GM12874 (cell line): ENCODE measurements at regions not wholly inside any gene's neighbourhood (a gene's known extent, or its start where the extent isn't known, plus 50 kb on each side); places are given as distances from the start of the nearest gene placed in this dataset.

ENCODE experiments used
- CTCF ChIP-seq: IDR thresholded peaks from 2 replicates; pipeline ENCODE4 v1.5.1; 2011; ENCODE audit warnings: low read depth, mild to moderate bottlenecking, control low read depth, low read length, moderate library complexity; ENCODE audit not compliant: insufficient read depth

DNA sequence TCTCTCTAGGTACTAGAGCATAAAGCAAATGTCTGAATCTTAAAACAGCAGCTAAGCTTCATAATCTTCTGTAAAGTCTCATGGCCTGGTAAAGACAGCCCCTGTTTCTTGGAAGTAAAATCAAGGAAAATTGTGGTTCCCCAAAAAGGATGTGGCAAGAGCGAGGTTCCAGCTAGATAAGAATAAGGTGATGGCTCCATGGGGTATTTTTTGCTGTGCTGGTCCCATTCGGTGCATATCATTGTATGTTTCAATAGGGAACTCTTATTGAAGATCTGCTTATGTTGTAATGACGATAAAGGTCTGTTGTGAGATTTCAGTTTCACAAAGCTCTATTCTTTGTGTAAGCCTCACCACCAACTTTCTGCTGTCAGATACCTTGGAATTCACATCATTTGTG is 316.9 kb upstream of the NOCT start:
- TF ChIP-seq CTCF = no peak

DNA sequence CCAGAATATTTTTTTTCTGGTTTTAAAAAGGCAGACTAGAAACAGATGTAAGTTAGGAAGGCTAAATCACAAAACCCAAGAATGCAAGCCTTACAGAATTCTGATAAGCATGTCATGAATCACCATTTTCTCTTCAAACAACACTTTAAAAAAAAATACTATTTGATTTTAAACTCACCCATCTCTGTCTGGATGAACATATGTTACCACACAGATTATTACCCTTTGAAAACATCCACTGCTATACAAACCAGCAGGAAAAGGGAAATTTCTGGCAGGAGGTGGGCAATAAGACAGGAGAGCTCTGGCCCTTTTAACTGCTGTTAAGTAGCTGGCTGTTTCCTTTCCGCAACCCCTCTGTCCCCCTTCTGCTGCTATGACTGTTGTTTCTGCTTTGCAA is 317.7 kb upstream of the NOCT start:
- no peak for TF ChIP-seq CTCF

- no peak for TF ChIP-seq CTCF
These were observed 318.8 kb upstream of the NOCT start for GRCh38 chr4:138696771-138697170.

DNA sequence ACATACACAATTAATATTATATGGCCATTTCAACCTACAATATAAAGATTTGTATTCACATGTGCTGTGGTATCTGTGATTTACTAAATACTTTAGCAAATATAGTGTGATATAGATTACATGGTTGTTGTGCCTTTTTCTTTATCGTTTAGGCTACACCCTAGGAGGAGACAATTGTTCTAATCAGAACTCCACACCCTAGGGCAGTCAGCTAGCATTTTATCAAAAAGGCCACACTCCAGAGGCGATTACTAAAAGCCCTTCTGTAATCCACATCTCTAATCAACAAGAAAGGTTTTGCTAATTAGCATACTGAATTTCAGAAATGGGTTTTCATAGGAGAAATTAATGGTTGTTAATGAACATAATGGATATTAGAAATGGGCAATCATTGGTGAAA is 319.5 kb upstream of the NOCT start:
- TF ChIP-seq CTCF = no peak

- no peak for TF ChIP-seq CTCF
These were observed 322.1 kb upstream of the NOCT start for GRCh38 chr4:138693526-138693925.

GRCh38 chr4:138692411-138692810 is 323.2 kb upstream of the NOCT start:
- no peak for TF ChIP-seq CTCF

DNA sequence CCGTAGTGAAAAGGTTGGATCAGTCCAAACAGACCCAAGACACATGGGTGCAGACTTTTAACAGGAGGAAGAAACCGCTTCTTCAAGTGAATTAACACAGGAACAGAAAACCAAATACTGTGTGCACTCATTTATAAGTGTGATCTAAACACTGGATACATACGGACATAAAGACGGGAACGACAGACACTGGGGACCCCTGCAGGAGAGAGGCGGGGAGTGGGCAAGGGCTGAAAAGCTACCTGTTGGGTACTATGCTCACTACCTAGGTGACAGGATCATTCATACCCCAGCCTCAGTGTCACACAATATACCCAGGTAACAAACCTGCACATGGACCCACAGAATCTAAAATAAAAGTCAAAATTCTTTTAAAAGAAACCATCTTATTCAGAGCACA is 326.0 kb upstream of the NOCT start:
- TF ChIP-seq CTCF = no peak

DNA sequence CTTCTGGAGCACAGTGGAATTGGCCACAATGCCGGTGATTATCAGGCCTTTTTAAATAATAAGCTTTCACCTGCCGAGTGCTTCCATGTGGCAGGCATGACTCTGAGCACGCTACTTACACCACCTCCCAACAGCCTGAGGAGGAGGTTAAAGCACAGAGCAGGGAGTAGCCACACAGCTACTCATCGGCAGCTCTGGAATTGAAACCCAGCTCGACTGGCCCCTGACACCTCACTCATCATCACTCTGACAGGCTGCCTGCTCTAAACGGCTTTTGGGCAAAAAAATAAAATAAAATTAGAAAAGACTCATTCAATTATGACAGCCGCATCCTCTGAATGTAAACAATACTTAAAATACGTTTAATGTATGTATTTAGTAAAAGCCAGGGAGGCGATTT is 326.4 kb upstream of the NOCT start:
- TF ChIP-seq CTCF = no peak
